Activated CD4-positive, CD25-positive, alpha-beta regulatory T cell treated with anti-CD3 and anti-CD28 coated beads, Interleukin-2, amount 50 U/mL, for 24 hours (primary cell): ENCODE measurements at regions not wholly inside any gene's neighbourhood (a gene's known extent, or its start where the extent isn't known, plus 50 kb on each side); places are given as distances from the start of the nearest gene placed in this dataset.
"Not testable (repeated sequence)": the region's sequence is repeated elsewhere in the genome, so short reads cannot be mapped to it uniquely, and the experiment has no call there.

Experiments used
- ATAC-seq, 2 donors: fragments of 150-1000 bp; cut with Tn5 transposase; one replicate each; pipeline ENCODE4 v1.10.0; 2021; ENCODE audit warnings: mild to moderate bottlenecking in 1 of 2, moderate library complexity in 1 of 2

DNA sequence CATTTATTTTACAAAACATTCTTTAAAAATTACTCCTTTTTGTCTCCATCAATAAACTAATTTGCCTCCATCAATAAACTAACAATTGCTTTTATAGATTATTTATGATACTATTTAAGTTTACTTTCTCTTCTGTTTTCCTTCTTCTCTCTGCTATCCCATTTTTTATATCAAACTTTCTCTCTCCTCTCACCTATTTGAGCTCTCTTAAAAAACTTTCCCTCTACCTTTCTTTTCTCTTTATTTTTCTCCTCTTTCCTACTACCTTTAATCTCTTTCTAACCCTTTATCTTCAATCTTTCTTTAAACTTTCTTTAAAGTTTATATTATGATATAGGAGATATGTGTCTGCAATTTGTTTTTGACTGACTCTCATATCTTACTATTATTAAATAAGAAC lies 566.4 kb downstream of the DACH1 start:
- no peak for ATAC-seq

- no peak for ATAC-seq
Measured at GRCh38 chr13:71291842-71292146, 575.2 kb downstream of the DACH1 start.

GRCh38 chr13:71290963-71291841 lies 575.8 kb downstream of the DACH1 start:
- peak; percentile 69 to 71 for ATAC-seq

DNA sequence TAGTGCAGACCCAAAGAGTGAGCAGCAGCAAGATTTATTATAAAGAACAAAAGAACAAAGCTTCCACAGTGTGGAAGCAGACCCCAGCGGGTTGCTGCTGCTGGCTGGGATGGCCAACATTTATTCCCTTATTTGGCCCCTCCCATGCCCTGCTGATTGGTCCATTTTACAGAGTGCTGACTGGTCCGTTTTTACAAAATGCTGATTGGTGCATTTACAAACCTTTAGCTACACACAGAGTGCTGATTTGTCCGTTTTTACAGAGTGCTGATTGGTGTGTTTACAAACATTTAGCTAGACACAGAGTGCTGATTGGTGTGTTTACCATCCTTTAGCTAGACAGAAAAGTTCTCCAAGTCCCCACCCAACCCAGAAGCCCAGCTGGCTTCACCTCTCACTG lies 577.0 kb downstream of the DACH1 start:
- ATAC-seq = not testable (repeated sequence)

DNA sequence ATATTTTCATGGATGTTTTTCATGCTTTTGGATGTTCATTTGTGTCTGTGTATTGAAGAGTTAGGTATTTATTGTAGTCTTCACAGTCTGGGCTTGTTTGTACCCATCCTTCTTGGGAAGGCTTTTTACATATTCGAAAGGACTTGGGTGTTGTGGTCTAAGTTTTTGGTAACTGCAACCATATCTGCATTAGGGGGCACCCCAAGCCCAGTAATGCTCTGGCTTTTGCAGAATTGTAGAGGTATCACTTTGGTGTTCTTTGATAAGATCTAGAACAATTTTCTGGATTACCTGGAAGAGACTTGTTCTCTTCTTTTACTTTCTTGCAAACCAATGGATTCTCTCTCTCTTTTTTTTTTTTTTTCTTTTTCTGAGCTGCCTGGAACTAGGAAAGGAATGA lies 581.3 kb downstream of the DACH1 start:
- no peak for ATAC-seq

GRCh38 chr13:71278512-71278911 lies 588.5 kb downstream of the DACH1 start:
- ATAC-seq = no peak

GRCh38 chr13:71274923-71275608 lies 591.9 kb downstream of the DACH1 start:
- no peak for ATAC-seq

- no peak for ATAC-seq
Measured at GRCh38 chr13:71261256-71261655, 605.7 kb downstream of the DACH1 start.

GRCh38 chr13:71260246-71260645 lies 606.8 kb downstream of the DACH1 start:
- no peak for ATAC-seq

GRCh38 chr13:71255633-71256032 lies 611.4 kb downstream of the DACH1 start:
- ATAC-seq = no peak

- ATAC-seq = no peak
Measured at GRCh38 chr13:71254384-71254783, 612.6 kb downstream of the DACH1 start.

- ATAC-seq = no peak
Measured at GRCh38 chr13:71252184-71252704, 614.8 kb downstream of the DACH1 start.

DNA sequence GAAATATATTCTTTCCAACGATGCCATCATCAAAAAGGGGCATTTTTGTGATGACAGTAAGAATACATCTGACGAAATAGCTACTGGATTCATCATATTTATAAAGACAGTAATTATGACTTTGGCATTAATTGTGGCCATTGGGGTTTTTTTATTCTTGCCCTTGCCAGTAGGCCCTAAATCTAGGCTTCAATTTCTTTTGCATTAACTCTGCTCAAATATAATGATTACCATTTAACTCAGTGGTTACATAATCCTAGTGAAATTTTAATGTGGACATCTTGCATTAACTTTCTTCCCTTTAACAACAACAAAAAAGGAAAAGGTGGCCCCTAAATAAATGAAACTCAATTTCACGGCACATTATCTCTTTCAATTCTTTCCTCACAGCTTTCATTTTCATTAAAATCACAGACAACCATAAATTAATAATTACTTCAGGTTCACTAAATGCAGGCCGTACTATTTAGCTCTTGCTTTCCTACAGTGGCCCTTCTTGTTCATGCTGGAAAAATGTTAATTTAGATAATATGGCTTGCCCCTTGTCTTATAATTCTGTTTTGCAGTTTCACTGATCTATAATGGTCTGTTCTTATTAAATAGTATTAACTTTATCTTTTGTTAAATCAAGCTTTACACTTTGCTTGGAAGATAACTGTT lies 615.6 kb downstream of the DACH1 start:
- ATAC-seq = no peak

DNA sequence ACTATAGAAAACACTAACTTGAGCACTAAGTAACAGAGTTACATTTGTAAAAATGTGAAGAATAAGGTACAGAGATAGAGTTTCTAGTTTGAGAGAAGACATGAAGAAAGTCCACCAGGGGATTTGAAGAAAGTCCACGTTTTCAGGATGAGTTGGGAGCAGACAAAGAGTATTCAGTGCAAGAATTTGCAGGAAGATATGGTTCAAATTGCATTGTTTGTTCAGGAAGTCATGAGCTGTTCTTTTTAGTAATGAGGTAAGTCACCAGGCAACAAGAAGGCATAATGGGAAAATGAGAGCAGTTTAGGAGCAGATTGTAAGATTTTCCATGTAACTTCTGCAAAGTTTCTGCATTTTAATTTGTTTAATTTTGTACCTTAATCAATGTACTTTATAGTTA lies 618.0 kb downstream of the DACH1 start:
- ATAC-seq = no peak

- ATAC-seq = no peak
Measured at GRCh38 chr13:71244161-71244560, 622.8 kb downstream of the DACH1 start.

DNA sequence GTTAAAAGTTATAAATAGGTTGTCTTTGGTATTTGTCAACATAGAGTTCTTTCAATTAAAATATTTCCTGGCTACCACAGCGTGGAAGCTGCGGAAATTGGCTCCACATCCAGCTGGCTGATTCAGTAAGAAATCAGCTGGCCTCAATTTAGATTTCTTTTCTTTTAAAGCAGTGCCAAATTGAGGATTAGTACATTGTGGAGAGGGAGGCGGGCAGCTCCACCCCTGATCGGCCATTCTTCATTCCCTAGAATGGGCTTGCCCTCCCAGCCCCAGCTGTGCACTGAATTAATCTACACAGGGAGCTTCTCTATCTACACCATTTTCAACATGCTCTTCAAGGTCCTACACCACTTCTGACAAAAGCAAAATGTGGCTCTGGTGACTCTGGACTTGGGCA lies 624.8 kb downstream of the DACH1 start:
- no peak for ATAC-seq

GRCh38 chr13:71240911-71241310 lies 626.1 kb downstream of the DACH1 start:
- ATAC-seq = no peak

DNA sequence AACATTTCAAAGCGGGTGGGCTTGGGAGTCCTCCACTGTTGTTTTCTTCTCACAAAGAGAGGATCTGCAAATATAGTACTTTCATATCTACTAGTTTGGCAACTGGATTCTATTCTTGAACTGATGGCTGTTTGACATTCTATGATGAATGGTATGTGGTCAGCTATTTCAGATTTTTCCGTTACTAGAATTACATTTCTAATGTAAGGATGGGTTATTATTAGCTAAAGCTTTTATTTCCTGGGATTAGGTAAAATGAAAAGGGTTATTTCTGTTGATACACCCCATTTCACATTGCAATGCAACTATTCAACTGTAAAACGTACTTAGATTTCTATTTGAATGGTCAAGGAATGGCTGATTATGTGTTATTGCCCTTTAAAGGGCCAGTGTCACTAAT lies 629.7 kb downstream of the DACH1 start:
- ATAC-seq = no peak

- no peak for ATAC-seq
Measured at GRCh38 chr13:71219698-71220415, 647.1 kb downstream of the DACH1 start.

DNA sequence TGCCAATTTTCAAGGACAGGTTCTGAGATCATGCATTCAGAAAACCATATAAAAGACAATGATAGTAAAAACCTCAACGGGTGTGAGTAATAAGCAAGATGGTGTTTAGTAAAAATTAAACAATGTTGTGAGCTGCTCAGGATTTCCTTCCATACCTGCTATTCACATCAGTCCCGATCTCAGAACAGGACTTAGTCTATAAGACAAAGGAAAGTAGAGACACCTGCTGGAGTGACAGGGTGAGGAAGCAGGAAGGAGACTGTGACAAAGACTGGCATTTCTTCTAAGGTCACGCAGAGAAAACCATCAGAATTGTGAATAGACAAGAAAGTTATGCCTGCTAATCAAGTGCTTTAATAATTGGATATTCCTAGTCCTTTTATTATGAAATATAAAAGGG lies 648.0 kb downstream of the DACH1 start:
- no peak for ATAC-seq

DNA sequence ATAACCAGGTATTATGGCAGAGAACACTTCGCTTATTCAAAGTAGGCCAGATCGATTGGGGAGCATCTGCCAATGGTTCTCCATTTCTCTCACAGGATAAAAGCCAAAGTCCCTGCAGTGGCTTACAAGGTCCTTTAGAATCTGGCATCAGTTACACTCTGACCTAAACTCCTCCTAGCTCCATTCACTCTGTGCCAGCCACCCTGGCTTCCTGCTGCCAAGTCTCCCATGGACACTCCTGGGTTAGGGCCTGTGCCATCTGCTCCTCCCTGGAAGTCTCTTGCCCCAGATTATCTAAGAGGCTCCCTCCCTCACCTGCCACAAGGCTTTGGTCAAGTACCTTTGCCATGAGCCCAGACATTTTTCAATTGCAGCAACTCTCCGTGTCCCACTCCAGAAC lies 649.2 kb downstream of the DACH1 start:
- ATAC-seq = no peak

DNA sequence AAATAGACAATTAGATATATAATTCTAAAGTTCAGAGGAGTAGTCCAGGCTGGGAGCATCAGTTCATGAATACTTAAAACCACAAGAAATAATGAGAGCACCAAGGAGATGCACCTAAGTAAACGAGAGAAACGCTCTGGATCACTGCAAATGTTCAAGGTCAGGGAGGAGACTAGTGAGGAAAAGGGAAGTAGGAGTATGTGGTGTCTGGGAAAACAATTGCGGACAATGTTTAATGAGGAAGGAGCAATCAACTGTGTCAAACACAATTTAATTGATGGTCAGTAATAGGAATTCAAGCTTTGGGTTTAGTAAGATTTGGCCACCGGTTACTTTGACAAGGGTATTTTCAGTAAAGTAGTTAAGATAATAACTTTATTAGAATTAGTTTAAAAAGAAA lies 652.2 kb downstream of the DACH1 start:
- no peak for ATAC-seq

DNA sequence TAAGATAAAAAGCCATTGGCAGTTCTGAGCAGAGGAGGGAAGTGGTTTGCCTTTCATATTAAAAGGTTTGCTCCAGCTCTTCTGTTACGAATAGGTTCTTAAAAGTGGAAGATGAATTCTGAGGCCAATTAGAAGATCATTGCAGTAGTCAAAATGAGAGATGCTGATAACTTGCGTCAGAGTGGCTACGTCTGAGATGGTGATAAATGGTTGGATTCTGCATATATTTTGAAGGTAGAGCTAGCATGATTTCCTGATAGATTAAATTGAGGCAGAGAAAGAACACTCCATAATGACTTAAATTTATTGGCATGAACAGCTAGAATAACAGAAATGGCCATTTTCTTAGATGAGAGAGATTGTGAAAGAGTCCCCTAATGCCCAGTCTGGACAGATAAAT lies 652.6 kb downstream of the DACH1 start:
- no peak for ATAC-seq
